ENCODE measurements at regions not wholly inside any gene's neighbourhood (a gene's known extent, or its start where the extent isn't known, plus 50 kb on each side); places are given as distances from the start of the nearest gene placed in this dataset.

DNA sequence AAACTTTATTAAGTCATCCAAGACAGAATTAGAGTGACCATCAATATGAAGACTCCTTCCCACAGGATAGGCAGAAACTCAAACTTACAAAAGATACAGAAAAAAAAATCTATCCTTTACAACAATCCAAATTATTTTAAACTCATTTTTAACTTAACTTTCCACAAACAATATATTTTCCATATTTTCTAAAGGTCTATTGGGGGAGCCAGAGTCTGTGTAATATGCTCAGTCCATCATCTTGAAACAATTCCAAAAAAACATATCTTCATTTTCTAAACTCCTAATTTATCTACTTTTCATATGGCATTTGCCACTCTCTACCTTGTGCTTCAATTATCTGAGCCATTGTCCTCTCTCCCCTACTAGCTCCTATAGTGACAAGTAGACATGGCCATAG lies 378.1 kb downstream of the PDGFC start:
- no peak for DNase-seq

DNA sequence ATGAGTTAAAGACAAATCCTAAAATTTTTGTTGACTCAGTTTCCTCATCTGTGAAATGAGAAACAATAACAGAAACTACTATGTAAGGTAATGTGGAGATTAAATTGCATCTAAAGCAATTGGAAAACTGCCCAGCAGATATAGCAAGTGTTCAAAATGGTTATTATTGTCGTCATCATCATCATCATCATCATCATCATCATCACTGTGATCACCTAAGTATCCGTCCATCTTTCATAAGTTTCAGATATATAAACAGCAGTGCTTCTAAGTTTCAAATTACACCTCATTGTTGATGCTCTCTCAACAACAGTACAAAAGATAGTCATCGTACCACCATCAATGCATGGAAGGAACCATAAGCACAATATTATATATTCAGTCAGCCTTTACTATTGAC lies 379.9 kb downstream of the PDGFC start:
- DNase-seq, result no peak

DNA sequence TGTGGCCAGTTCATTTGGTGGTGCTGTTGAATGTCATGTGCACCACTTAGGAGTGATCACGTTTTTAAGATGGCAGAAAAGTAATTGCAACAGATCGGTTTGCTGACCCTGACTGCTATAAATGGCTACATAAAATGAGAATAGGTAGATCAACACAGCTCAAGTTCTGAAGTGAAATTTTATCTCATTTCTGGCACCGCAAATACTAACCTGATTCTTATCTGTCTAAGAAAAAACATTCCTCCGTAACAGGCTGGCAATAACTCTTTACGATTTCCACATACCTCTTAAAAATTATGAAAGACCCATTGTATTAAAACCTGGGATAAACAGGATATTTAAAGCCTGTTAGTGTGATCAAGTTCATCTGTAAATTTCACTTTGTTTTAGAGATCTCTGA lies 387.5 kb downstream of the PDGFC start:
- no peak for DNase-seq

DNA sequence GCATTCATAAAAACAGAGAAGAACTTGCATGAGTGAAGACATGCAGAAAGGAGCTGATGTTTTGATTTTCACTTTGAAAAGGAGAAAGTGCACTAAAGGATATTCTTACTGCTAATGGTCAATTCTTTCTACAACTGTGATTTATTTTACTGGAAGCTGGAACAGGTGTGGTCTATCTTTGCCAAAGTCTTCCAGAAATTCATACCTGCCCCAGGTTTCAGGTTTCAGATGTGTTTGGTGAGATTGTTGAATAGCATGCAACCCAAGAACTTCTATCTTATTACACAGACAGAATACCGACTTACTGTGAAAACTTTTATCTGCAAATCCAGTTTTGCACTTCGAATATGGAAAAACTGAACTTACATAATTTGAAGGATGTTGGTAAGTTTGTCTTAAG lies 388.3 kb downstream of the PDGFC start:
- no peak for DNase-seq

DNA sequence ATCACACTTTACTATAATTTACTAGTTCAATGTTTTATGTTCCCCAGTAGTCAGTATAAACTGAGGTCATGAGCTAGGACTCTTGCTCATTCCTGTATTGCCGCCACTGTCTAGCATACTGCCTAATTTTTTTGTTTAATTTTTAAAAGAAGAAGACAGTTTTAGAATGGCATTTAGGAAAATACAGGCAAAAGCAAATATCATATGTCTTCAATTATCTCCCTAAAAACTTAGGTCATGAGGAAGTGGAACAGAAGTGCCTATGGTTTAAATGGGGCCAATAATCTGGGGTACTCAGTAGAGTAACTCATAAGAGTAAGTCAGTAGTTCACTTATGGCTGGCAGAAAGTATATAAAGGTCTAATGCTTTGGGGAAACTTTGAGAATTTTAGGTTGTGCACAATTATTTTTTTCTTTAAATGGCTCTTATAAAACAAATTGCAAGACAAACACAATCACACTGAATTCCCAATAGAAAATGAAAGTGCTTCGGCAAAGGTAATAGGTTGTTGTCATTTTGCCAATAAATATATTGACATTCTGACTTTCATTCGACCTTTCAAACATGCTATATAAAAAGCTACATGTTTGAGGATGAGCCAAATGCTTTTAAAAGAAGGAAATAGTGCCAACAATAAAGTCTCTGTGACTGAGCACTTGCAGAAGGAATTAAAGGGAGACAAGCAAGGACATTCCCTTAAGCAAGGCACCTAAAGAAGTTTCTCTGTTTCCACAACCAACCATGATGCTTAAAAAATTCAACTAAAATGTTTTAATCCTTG lies 390.1 kb downstream of the PDGFC start:
- no peak for DNase-seq

DNA sequence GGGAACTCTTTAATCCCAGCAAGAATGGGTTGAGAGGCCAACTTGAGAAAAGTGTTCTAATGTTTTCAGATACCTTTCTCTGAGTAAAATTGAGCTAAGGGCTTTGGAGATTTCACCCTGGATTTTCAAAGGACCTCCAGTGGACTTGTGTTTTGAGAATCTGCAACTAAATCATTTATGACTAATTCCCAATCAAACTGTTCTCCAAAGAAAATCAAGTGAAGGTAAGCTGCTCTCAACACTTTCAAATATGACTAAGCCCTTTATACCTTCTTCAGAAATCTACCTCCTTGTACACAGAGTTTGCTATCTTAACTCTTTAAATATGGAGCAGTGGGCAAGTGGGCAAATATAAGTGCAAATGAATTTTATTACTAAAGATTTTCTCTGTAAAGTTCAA lies 392.9 kb downstream of the PDGFC start:
- DNase-seq, result no peak

DNA sequence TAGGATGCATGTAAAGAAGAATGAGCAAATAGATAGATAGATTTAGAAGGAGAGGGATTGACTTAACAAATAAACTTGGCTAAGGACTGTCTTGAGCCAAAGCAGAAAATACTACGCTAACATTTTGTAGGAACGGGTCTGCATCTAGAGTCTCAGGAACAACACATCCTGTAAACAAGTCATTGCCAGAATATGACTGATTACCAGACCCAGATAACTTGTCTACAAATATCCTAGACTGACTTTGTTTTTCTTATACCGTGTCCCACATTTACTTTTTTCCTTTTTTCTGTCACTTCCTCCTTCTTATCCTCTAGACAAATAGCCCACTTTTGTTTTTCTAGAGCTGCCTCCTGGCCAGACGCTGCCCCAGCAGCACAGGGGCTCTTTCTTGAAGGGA lies 393.6 kb downstream of the PDGFC start:
- DNase-seq, result no peak

DNA sequence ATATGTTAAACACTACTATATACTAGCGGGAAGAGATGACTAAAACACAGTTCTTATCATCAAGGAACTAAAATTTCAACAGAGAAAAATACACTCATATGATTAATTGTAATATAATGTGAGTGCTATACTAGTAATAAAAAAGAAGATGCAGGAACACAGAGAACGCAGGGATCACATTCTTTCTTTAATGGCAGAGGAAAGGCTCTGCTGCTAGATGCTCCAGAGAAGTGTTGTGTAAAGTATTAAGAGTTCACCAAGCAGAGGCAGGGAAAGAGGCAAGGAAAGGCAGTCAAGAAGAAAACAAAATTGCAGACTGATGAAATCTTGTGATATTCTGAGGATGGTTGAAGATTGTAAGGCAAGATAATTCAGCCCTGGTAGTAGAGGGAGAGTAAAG lies 394.7 kb downstream of the PDGFC start:
- no peak for DNase-seq

DNA sequence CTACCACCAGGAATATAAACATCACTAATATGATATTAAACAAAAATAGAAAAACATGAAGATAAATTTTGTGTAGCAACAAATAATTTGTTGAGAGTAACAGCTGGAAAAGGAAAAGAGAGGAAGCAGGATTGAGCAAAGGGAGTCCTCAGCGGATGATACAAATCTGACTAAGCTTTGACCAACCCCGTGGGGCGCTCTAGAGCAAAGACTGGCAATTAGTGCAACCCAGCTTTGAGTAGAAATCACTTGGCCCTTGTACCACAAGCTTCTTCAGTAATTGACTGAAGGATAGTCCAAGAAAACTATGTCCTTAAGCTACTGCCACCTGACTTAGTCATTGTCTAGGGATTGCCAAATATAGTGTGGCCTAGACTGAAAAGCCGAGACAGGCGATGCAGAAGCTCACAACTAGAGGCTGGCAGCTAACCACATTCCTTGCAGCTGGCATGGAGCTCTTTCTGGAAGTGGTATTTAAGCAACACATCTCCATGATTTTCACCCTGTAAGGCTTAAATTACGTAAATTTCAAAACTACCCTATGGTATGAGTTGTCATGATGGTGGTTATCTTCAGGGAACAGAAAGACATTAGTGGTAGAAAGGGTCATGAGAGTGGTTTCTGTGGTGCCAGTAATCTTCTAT lies 396.0 kb downstream of the PDGFC start:
- DNase-seq, result no peak

DNA sequence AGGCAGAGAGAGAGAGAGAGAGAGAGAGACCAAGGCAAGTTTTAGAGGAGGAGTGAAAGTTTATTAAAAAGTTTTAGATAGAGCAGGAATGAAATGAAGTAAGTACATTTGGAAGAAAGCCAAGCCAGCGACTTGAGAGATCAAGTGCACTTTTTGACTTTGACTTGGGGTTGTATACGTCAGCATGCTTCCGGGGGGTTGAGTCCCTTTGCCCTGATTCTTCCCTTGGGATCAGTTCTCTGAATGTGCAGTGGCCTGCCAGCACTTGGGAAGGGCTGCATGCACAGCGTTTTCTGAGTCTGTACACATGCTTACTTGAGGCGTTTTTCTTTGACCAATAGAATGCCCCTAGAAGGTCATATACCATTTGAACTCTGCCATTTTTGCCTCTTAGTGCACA lies 400.5 kb downstream of the PDGFC start:
- no peak for DNase-seq

DNA sequence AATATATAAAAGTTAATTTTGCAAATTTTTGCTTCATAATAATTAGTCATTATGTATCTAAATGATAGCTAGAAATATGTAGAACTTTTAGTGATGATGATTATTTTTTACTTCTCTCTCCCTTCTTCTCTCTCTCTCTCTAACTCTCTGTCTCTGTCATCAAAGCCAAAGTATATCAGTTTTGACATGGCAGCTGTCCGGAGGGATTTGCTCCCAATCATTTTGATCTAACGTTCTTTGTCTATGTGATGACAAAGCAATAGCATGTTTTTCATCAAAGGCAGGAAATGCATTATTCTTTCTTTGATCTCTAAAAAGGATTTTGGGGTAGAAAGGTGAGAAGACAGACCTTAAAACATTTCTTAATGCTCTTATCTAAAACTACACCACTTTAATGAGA lies 402.1 kb downstream of the PDGFC start:
- DNase-seq, result no peak

DNA sequence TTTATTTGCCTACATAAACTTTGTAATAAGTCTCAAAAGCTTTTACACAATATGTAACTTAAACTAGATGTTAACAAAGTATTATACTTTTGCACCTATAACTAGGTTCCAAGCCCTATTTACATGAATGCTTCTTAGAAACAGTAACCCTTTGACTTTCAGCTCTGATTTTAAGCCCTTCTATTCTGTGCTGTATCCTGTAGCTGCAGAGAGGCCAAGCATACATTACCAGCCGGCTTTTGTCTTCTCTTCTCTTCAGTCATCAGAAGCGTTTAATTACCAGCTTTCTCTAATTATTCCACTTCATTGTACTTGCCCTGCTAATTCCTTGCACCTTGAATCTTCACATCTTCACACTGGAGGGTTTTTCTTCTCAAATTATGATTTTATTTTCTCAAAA lies 403.1 kb downstream of the PDGFC start:
- no peak for DNase-seq

DNA sequence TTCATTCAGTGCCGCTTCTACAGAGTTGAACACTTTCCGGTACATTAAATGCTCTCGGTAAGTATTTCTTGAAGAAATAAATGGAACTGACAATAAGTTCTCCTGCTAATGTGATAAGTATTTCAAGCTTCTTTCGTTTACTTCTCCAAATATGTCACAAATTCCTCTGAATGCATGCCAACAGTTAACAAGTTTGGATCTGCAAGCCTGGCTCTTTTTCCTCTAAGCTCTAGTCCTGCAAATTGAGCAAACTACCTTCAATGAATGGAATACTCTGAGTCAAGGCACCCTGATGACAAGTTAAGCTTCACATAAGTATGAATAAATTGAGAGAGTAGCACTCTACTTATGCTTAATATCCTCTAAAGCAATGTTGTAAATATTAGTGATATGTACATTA lies 403.6 kb downstream of the PDGFC start:
- DNase-seq, result no peak

DNA sequence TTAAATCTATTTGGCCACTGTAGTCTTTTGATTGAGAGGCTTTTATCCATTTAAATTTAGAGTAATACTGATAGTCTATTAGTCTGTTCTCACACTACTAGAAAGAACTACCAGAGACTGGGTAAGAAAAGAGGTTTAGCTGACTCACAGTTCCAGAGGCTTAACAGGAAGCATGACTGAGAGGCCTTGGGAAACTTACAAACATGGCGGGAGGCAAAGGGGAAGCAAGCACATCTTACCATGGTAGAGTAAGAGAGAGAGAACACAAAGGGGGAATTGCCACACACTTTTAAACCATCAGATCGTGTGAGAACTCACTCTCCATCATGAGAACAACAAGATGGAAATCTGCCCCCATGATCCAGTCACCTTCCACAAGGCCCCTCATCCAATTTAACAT lies 410.9 kb downstream of the PDGFC start:
- DNase-seq, result no peak

DNA sequence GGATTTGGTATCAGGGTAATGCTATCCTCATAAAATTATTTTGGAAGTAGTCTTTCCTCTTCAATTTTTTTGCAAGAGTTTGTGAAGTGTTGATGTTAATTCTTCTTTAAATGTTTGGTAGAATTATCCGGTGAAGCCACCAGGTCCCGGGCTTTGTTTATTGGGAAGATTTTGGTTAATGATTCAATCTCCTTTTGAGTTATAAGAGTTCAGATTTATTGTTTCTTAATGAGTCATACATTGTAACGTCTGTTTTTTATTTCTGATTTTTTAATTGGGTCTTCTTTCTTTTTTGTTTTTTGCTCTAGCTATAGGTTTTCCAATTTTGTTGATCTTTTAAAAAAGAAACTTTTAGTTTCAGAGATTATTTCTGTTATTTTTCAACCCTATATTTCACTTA lies 412.3 kb downstream of the PDGFC start:
- DNase-seq, result no peak

DNA sequence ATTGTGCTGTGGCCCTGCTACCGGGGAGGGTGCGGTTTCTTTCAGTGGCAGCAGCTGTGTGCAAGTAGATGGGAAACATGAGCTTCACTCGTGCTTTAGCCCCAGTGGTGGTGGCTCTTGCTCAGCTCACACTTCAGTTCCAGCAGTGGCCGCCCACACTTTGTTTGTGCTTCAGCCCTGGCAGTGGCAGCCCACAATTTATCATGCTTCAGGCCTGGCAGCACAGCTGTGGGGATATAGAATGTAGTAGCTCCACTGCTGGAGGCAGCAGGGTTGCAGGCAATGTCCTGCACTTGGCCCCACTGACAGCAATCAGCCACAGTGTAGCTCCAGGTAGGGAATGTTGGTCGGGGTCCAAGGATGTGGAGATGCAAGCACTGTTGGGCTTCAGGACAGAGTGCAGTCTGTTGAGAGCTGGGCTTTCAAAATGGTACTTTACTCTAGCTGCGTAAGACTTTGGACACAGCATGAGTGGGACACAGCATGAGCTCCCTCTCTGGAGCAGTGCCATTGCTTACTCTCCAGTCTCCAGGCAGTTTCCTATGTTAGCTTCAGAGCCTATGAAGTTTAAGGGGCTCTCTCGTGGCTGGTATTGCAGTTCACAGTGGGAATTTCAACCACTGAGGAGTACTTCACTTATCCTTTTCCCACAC lies 413.1 kb downstream of the PDGFC start:
- DNase-seq, result no peak

DNA sequence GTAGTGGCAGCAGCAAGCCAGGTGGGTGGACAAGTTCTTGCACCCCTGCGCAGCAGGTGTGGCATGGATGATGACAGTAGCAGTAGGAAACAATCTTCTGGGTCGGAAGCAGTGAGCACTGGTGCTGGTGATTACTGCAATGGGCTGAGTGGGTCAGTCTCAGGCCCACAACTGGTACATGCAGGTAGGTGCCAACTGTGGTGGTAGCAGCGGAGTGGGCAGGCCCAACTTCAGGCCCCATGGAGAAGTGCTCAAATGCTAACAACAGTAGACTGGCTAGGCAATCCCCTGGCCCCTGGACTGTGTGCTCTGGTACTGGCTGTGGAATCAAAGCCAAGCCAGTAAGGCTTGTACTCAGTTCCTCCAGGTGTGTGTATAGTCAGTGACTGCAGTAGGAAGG lies 413.7 kb downstream of the PDGFC start:
- DNase-seq, result no peak

DNA sequence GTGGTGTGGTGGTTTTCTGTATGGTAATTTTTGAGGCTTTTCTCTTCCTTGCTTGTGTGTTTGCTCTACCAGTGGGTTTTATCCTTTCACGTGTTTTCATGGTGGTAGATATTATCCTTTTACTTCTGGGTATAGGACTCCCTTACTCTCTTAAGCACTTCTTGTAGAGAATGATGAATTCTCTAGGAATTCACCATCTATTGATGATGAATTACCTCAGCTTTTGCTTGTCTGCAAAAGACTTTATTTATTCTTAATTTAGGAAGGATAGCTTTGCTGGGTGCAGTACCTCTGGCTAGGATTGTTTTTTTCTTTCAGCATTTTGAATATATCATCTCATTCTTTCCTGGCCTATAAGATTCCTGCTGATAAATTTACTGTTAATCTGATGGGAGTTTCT lies 415.3 kb downstream of the PDGFC start:
- no peak for DNase-seq

DNA sequence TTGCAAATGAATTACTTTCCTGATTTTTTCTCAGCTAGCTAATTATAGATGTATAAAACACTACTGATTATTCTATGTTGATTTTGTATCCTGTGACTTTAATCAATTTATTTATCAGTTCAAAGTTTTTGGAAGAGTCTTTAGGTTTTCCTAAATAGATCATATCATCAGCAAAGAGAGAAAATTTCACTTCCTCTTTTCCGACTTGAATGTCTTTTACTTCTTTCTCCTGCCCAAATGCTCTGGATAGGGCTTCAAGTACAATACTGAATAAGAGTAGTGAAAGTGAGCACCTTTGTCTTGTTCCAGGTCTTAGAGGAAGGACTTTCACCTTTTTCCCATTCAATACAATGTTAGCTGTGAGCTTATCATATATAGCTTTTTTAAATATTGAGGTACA lies 417.9 kb downstream of the PDGFC start:
- no peak for DNase-seq

DNA sequence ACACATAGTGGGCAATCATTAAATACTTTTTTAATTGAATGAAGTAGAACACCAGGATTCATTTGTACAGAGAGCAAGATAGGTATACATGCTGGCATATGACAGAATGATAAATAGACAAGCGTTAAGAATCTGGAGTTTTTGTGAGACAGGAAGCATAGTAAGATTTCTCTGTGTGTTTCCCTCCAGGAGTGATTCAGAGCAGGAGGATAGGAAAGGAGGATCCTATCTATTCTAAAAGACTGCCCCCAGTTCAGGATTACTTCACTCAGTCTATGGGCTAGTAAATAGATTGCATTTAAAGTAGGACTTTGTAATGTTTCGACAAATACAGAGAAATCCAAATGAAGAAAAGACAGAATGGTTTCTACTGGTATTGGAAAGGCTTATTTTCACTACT lies 423.7 kb downstream of the PDGFC start:
- no peak for DNase-seq

DNA sequence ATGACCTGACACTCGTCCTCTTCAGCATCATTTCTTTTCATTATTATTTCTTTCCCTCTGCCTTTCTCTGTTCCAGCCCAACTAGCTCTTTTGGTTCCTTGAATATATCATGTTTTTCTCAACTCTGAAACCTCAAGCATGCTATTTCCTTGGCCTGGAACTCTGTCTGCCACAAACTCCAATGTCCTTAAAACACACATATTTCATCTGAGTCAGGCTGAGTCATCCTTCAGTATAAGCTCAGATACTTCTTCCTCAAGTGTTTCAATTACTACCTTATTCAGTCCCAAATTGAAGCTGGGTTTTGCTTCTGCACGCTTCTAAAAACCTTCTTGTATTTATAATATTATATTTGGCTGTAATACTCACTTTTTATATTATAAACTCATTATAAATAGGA lies 424.2 kb downstream of the PDGFC start:
- DNase-seq, result no peak

DNA sequence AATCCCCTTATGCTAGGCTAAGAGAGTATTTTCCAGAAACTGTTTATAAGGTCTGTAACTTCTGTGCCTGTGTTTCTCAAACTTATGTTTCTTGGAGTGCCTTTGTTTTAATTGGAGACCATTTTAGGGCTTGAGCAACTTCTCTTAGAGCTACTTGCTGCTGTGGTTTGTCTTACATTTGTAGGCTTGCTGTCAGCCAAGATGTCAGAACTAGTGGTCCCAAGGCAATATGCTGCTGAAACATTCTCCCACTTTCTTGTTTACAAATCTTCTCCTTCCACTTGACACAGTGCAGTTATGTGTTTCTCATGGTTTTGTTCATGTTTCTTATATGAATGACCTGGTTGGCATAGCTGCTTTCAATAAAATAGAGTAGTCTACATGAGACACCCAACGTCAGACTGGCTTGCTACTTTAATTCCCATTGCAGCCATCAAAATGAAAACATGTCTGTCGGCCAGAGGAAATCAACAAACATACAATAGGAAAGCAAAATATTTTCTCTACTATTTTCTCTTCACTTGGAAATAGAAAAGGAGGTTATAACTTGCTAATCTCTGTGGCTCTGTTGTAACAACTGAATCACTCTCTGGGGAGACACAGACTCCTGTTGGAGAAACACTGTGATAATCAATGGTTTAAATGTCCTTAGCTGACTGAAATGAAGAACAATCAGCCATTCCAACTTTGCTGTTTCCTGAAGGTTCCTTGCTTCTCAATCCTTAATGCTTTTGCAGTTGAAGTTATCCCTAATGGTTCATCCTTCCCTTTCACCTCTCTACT lies 426.4 kb downstream of the PDGFC start:
- DNase-seq, result no peak

DNA sequence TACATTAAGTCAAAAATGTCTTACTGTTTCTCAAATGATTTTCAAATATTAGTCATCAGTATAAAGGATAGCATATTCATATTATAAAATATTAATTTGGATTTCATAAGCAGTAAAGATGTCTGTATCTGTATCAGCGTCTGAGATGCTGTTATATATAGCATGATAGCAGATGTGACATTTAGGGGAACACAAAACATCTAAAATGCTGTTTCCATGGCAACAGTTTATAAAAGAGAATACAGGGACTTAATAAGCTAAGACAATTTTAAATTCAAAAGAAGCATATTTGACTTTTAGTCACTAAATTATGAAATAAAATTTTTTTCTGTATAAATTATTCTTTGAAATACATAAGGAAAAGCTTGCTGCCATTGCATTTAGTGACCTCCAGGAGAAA lies 432.2 kb downstream of the PDGFC start:
- DNase-seq, result no peak

Data from NCI-H2081 treated with DMSO at 0.1 percent for 48 hours (cell line).